ENCODE measurements at regions not wholly inside any gene's neighbourhood (a gene's known extent, or its start where the extent isn't known, plus 50 kb on each side); places are given as distances from the start of the nearest gene placed in this dataset.
A peak's percentile ranks its signal among the peaks of the same experiment; 100 is the strongest.

DNA sequence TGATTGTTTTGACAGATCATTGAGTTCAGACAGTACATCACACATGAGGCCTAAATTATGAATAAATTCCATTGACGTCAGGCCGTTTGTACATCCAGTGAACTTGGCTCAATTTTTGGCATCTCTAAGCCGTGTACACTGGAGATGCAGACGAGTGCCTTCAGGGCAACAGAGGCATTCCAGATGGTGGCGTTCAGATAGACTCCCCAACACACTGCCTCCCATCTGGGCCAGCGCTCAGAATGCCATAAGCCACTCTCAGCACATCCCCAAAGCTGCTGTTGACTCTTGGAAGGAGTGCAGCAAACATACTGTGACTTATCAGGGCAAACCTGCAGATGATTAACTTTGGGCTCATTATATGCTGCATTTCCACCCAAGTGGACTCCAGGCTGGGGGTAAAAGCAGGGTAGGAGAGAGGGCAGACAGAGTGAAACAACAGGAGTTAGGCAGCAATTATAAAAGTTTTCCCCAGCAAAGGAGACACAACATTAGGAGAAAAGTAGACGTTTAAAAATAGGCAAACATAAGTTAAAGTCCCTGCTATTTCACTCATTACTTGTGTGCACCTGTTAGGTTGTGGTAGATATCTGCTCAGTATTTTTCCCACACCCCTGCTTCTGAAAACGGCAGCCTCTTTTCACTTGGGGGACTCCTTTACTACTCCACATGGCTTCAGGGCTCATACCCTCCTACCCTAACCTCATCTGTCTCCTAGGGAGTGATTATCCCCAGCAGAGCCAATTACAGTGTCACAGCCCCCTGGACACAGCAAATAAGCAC is 60.2 kb upstream of the PDE3B start:
- peaks cover 33% of the 10 kb centered on the region for H3K4me1 ChIP-seq
- H3K27me3 ChIP-seq (replicated peaks; ENCODE audit: control insufficient read depth, insufficient read depth, low read length): no peaks in the 10 kb centered on the region
- peak overlapping the region; percentile 32 for H3K27ac Mint-ChIP-seq (ENCODE audit: unreplicated experiment)
- H3K27me3 Mint-ChIP-seq (ENCODE audit: insufficient read depth, unreplicated experiment): no peaks in the 10 kb centered on the region
- POLR2A ChIA-PET: no interaction called here
- peak; percentile 57 to 73 for DNase-seq
- CTCF ChIA-PET: no interaction called here
- no peaks in the 10 kb centered on the region for H3K9me3 Mint-ChIP-seq (ENCODE audit: unreplicated experiment)
- no peaks in the 10 kb centered on the region for H3K9me3 ChIP-seq
- H3K36me3 Mint-ChIP-seq (ENCODE audit: insufficient read depth, unreplicated experiment): no peaks in the 10 kb centered on the region
- intact Hi-C loops (cut with micrococcal nuclease; ENCODE audit: unreplicated experiment): loop anchor here (5.0 kb wide), 2 partner anchors 59 to 304 kb away; partner anchors contain the start of gene PDE3B
- peak overlapping the region; percentile 6 for H3K4me3 Mint-ChIP-seq (ENCODE audit: unreplicated experiment)
- no TSS peak for BruUV-seq (replicated peaks)
- H3K4me3 ChIP-seq (ENCODE audit: low read depth, low read length): no peak overlapping the region
- no peak for TF ChIP-seq CTCF (IDR thresholded peaks at IDR 0.05; ENCODE audit: insufficient read depth in 1 of 2, low read depth in 1 of 2, low read length in 1 of 2, severe bottlenecking in 1 of 2, unreplicated experiment in 1 of 2)
- H3K4me1 Mint-ChIP-seq (ENCODE audit: low read depth, unreplicated experiment): peaks cover 18% of the 10 kb centered on the region
- H3K36me3 ChIP-seq (ENCODE audit: control insufficient read depth, insufficient read depth, low read length): no peaks in the 10 kb centered on the region

GRCh38 chr11:14584035-14584363 is 59.6 kb upstream of the PDE3B start:
- POLR2A ChIA-PET: no interaction called here
- Histone ChIP-seq H3K4me3 (ENCODE audit: low read depth, low read length) (no peak overlapping the region), H3K4me1 (peaks cover 33% of the 10 kb centered on the region), H3K27me3 (replicated peaks; ENCODE audit: control insufficient read depth, insufficient read depth, low read length) (no peaks in the 10 kb centered on the region), H3K9me3 (no peaks in the 10 kb centered on the region), H3K36me3 (ENCODE audit: control insufficient read depth, insufficient read depth, low read length) (no peaks in the 10 kb centered on the region)
- CTCF ChIA-PET: no interaction called here
- peak overlapping the region; percentile 32 for H3K27ac Mint-ChIP-seq (ENCODE audit: unreplicated experiment)
- no peaks in the 10 kb centered on the region for H3K27me3 Mint-ChIP-seq (ENCODE audit: insufficient read depth, unreplicated experiment)
- no peak for TF ChIP-seq CTCF (IDR thresholded peaks at IDR 0.05; ENCODE audit: insufficient read depth in 1 of 2, low read depth in 1 of 2, low read length in 1 of 2, severe bottlenecking in 1 of 2, unreplicated experiment in 1 of 2)
- no TSS peak for BruUV-seq (replicated peaks)
- H3K4me3 Mint-ChIP-seq (ENCODE audit: unreplicated experiment): no peak overlapping the region
- H3K36me3 Mint-ChIP-seq (ENCODE audit: insufficient read depth, unreplicated experiment): no peaks in the 10 kb centered on the region
- intact Hi-C loops (cut with micrococcal nuclease; ENCODE audit: unreplicated experiment): loop anchor here (5.0 kb wide), 2 partner anchors 58 to 303 kb away; partner anchors contain the start of gene PDE3B
- DNase-seq: no peak
- H3K9me3 Mint-ChIP-seq (ENCODE audit: unreplicated experiment): no peaks in the 10 kb centered on the region
- H3K4me1 Mint-ChIP-seq (ENCODE audit: low read depth, unreplicated experiment): peaks cover 18% of the 10 kb centered on the region

DNA sequence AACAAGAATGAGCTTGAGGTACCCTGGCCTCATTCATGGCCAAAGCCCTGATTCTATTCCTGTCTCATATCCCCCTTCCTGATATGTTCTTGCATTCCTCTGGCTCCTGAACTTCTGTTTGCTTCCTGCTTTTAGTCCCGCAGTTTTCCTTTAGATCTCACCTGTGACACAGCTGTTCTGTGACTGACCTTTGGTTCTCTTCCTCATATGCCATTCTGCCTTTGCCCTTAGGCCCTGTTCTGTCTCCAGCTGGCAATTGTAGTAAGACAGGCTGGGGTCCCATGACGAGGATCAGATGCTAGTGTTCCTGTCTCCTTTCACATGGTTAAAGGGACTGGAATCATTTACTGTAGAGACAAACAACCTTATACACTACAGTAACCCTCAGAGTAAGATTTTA is 59.0 kb upstream of the PDE3B start:
- Mint-ChIP-seq H3K27ac (ENCODE audit: unreplicated experiment) (peak overlapping the region; percentile 81), H3K9me3 (ENCODE audit: unreplicated experiment) (no peaks in the 10 kb centered on the region), H3K36me3 (ENCODE audit: insufficient read depth, unreplicated experiment) (no peaks in the 10 kb centered on the region), H3K4me1 (ENCODE audit: low read depth, unreplicated experiment) (peaks cover 18% of the 10 kb centered on the region), H3K27me3 (ENCODE audit: insufficient read depth, unreplicated experiment) (no peaks in the 10 kb centered on the region), H3K4me3 (ENCODE audit: unreplicated experiment) (peak overlapping the region; percentile 30)
- intact Hi-C loops (cut with micrococcal nuclease; ENCODE audit: unreplicated experiment): loop anchor here (5.0 kb wide), 2 partner anchors 58 to 303 kb away; partner anchors contain the start of gene PDE3B
- Histone ChIP-seq H3K36me3 (ENCODE audit: control insufficient read depth, insufficient read depth, low read length) (no peaks in the 10 kb centered on the region), H3K27me3 (replicated peaks; ENCODE audit: control insufficient read depth, insufficient read depth, low read length) (no peaks in the 10 kb centered on the region), H3K9me3 (no peaks in the 10 kb centered on the region), H3K4me1 (peaks cover 33% of the 10 kb centered on the region), H3K4me3 (ENCODE audit: low read depth, low read length) (no peak overlapping the region)
- no peak for TF ChIP-seq CTCF (IDR thresholded peaks at IDR 0.05; ENCODE audit: insufficient read depth in 1 of 2, low read depth in 1 of 2, low read length in 1 of 2, severe bottlenecking in 1 of 2, unreplicated experiment in 1 of 2)
- DNase-seq: peak; percentile 68 to 83
- ChIA-PET POLR2A (no interaction called here), CTCF (no interaction called here)
- no TSS peak for BruUV-seq (replicated peaks)

Measured in Caco-2 (cell line).